ENCODE measurements at regions not wholly inside any gene's neighbourhood (a gene's known extent, or its start where the extent isn't known, plus 50 kb on each side); places are given as distances from the start of the nearest gene placed in this dataset.

DNA sequence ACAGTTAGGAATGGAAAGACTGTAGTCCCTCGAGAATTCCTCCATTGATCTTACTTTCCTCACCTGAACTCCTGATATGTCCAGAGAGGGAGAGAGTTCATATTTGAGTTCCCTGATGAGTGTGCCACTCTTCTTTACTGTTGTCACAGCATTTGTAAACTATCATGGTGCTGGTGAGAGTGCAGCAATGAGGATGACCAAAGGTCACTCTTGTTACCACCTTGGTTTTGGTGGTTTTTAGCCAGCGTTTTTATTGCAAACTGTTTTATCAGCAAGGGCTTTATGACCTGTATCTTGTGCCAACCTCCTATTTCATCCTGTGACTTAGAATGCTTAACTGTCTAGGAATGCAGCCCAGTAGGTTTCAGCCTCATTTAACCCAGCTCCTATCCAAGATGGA lies 1062.5 kb downstream of the BCL11A start:
- TF ChIP-seq HDGF (IDR thresholded peaks at IDR 0.05; ENCODE audit: borderline replicate concordance) (no peak), FOXM1 (IDR thresholded peaks at IDR 0.05; ENCODE audit: borderline replicate concordance) (no peak), TARDBP (IDR thresholded peaks at IDR 0.05) (no peak), SP1 (IDR thresholded peaks at IDR 0.05) (no peak), BHLHE40 (IDR thresholded peaks at IDR 0.05; ENCODE audit: borderline replicate concordance) (no peak)

Data from HEK293T (cell line).